Testis (tissue), 2 donors: ENCODE measurements at regions not wholly inside any gene's neighbourhood (a gene's known extent, or its start where the extent isn't known, plus 50 kb on each side); places are given as distances from the start of the nearest gene placed in this dataset.

Source experiments
- DNase-seq: peaks from one replicate; pipeline ENCODE4 v3.0.0-alpha.2; 2019
- H3K27ac ChIP-seq, 2 donors: fragments of 200-600 bp; sonication (generic); one replicate each; pipeline ENCODE4 v1.5.1; 2019
- H3K27me3 ChIP-seq: fragments of 200-600 bp; sonication (generic); one replicate; pipeline ENCODE4 v1.5.1; 2019
- H3K36me3 ChIP-seq: fragments of 200-600 bp; sonication (generic); one replicate; pipeline ENCODE4 v1.5.1; 2017; ENCODE audit warnings: low read depth; ENCODE audit errors: missing control alignments
- H3K4me1 ChIP-seq: fragments of 200-600 bp; sonication (generic); one replicate; pipeline ENCODE4 v1.5.1; 2019
- H3K4me3 ChIP-seq, 2 donors: fragments of 200-600 bp; sonication (generic); one replicate each; pipeline ENCODE4 v1.5.1; 2017 to 2019
- H3K9me3 ChIP-seq: fragments of 200-600 bp; sonication (generic); one replicate; pipeline ENCODE4 v1.5.1; 2017
- POLR2A ChIP-seq: fragments of 450-650 bp; IDR thresholded peaks from one replicate; pipeline ENCODE4 v1.6.1; 2017; ENCODE audit warnings: antibody characterized with exemption, mild to moderate bottlenecking, moderate library complexity
- WGBS, 2 donors: methylation state at CpG; one replicate each; pipeline ENCODE4 v1.1.5; 2018; 5-methylcytosine and 5-hydroxymethylcytosine counted together
- intact Hi-C: fragments of 100-400 bp; cut with DNase I; formaldehyde crosslinking; loops from one replicate; pipeline ENCODE4 v1.15.1; 2023; ENCODE audit warnings: low total_unique reads
- TF ChIP-seq, protein P1 (sequence below), 3 experiments: fragments of 450-650 bp in 2 of 3; fragments of 200-600 bp in 1 of 3; sonication (generic) in 1 of 3; IDR thresholded peaks; one replicate each; pipeline ENCODE4 v1.5.1; 2016 to 2019; ENCODE audit warnings: antibody characterized with exemption in 3 of 3, mild to moderate bottlenecking in 2 of 3, moderate library complexity in 1 of 3

GRCh38 chr14:99042381-99043266 is 229.4 kb downstream of the BCL11B start:
- no peak for DNase-seq
- intact Hi-C loops, result no loop called here
- TF ChIP-seq, protein P1, sequence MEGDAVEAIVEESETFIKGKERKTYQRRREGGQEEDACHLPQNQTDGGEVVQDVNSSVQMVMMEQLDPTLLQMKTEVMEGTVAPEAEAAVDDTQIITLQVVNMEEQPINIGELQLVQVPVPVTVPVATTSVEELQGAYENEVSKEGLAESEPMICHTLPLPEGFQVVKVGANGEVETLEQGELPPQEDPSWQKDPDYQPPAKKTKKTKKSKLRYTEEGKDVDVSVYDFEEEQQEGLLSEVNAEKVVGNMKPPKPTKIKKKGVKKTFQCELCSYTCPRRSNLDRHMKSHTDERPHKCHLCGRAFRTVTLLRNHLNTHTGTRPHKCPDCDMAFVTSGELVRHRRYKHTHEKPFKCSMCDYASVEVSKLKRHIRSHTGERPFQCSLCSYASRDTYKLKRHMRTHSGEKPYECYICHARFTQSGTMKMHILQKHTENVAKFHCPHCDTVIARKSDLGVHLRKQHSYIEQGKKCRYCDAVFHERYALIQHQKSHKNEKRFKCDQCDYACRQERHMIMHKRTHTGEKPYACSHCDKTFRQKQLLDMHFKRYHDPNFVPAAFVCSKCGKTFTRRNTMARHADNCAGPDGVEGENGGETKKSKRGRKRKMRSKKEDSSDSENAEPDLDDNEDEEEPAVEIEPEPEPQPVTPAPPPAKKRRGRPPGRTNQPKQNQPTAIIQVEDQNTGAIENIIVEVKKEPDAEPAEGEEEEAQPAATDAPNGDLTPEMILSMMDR (IDR thresholded peaks at IDR 0.05), result no peak
- no peak for TF ChIP-seq POLR2A
- H3K4me3 ChIP-seq, result no peak overlapping the region
- no peaks in the 10 kb centered on the region for H3K9me3 ChIP-seq
- no peak overlapping the region for H3K27ac ChIP-seq
- H3K27me3 ChIP-seq, result no peaks in the 10 kb centered on the region
- H3K36me3 ChIP-seq, result no peaks in the 10 kb centered on the region
- no peaks in the 10 kb centered on the region for H3K4me1 ChIP-seq
- 91% methylated on average over 19 of the region's 19 CpGs for WGBS, 2 donors

GRCh38 chr14:99043267-99043615 is 228.8 kb downstream of the BCL11B start:
- TF ChIP-seq, protein P1 (IDR thresholded peaks at IDR 0.05), result no peak
- no peak for TF ChIP-seq POLR2A
- intact Hi-C loops, result no loop called here
- 46 to 56% methylated on average over 5 of the region's 5 CpGs for WGBS, 2 donors

GRCh38 chr14:99043756-99044155 is 228.2 kb downstream of the BCL11B start:
- H3K4me3 ChIP-seq, result no peak overlapping the region
- TF ChIP-seq POLR2A, result no peak
- TF ChIP-seq, protein P1 (IDR thresholded peaks at IDR 0.05), result no peak
- DNase-seq, result no peak
- H3K9me3 ChIP-seq, result no peaks in the 10 kb centered on the region
- intact Hi-C loops, result no loop called here
- H3K4me1 ChIP-seq, result no peaks in the 10 kb centered on the region
- H3K36me3 ChIP-seq, result no peaks in the 10 kb centered on the region
- WGBS, 2 donors, result 86 to 88% methylated on average over 1 of the region's 1 CpG
- H3K27ac ChIP-seq, result no peak overlapping the region
- H3K27me3 ChIP-seq, result no peaks in the 10 kb centered on the region

More at GRCh38 chr14:99043267-99043615, 228.8 kb downstream of the BCL11B start:
- Histone ChIP-seq H3K4me3 (no peak overlapping the region), H3K27ac (no peak overlapping the region), H3K9me3 (no peaks in the 10 kb centered on the region), H3K4me1 (no peaks in the 10 kb centered on the region), H3K27me3 (no peaks in the 10 kb centered on the region), H3K36me3 (no peaks in the 10 kb centered on the region)
- no peak for DNase-seq

DNA sequence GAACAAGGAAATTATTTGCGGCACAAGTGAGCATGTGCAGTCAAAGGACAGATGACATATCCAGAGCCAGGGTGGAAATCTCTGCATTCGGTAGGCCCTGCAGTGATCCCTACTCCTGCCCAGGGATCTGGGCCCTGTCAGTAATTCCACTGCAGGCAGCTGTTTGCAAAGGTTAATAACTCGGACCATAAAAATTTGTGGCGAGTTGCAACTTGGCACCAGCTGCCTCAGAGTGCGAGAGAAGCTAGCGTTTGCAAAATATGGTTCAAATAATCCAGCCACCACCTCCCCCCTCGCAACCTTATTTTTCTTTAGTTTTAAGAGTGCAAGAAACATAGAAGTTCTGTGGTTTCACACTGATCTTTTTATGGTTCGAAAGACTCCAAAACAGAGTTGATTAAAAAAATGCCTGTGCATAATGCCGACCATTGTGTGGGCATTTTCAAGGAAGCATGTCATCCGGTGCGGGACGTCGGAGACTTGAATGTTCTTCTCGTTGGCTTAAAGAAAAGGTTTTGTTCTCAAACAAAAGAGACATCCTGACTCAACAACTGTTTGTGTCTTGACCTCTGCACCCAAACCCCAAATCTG is 224.5 kb downstream of the BCL11B start:
- no peak for DNase-seq
- no peaks in the 10 kb centered on the region for H3K36me3 ChIP-seq
- H3K27ac ChIP-seq, result no peak overlapping the region
- H3K9me3 ChIP-seq, result no peaks in the 10 kb centered on the region
- TF ChIP-seq, protein P1 (IDR thresholded peaks at IDR 0.05), result no peak
- TF ChIP-seq POLR2A, result no peak
- no peak overlapping the region for H3K4me3 ChIP-seq
- no peaks in the 10 kb centered on the region for H3K4me1 ChIP-seq
- 84 to 91% methylated on average over 14 of the region's 14 CpGs for WGBS, 2 donors
- H3K27me3 ChIP-seq, result no peaks in the 10 kb centered on the region
- intact Hi-C loops, result no loop called here
